ENCODE measurements at regions not wholly inside any gene's neighbourhood (a gene's known extent, or its start where the extent isn't known, plus 50 kb on each side); places are given as distances from the start of the nearest gene placed in this dataset.

DNA sequence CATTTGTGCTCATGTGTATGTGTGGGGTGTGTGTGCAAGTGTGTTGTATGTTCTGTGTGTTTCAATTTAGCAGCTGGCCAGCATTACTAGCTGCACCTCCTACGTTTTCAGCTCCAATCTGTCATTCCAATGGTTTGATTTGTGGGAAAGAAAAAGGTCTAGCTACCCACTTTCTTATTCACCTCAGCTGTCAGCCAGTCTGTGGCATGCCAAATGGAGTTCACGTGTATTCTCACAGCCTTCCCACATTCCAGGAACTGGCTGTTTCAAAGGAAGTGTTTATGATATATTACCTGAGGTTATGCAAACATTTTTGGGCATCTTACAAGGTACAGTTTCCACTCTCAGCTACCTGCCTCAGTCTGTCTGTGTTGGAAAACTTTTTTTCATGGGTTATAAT is 220.2 kb upstream of the CPNE8 start:
- DNase-seq (ENCODE audit: low read depth), result no peak

DNA sequence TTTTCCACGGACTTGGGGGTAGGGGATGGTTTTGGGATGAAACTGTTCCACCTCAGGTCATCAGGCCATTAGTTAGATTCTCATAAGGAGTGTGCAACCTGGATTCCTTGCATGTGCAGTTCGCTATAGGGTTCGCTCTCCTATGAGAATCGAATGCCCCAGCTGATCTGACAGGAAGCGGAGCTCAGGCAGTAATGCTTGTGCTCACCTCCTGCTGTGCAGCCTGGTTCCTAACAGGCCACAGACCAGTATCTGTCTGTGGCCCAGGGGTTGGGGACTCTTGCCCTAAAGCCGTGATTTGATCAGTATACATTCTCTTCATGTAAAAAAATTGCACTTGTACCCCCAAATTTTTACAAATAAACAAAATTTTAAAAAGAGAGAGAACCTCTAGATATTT is 219.4 kb upstream of the CPNE8 start:
- DNase-seq (ENCODE audit: low read depth), result no peak

DNA sequence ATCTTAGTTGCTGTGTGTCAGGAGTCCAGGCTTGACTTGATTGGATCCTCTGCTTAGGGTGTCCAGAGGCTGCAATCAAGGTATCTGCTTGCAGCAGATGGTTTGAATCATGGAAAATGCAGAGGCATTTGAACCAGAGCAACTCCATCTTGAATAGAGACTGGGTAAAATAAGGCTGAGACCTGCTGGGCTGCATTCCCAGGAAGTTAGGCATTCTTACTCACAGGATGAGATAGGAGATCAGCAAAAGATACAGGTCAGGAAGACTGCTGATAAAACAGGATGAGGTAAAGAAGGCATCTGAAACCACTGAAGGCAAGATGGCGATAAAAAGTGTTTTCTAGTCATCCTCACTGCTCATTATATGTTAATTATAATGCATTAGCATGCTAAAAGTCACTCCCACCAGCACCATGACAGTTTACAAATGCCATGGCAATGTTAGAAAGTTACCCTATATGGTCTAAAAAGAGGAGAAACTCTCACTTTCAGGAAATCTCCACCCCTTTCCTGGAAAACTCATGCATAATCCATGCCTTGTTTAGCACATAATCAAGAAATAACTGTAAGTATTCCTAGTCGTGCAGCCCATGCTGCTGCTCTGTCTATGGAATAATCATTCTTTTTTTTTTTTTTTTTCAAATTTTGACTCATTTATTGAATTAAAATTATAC is 218.3 kb upstream of the CPNE8 start:
- DNase-seq (ENCODE audit: low read depth), result no peak

DNA sequence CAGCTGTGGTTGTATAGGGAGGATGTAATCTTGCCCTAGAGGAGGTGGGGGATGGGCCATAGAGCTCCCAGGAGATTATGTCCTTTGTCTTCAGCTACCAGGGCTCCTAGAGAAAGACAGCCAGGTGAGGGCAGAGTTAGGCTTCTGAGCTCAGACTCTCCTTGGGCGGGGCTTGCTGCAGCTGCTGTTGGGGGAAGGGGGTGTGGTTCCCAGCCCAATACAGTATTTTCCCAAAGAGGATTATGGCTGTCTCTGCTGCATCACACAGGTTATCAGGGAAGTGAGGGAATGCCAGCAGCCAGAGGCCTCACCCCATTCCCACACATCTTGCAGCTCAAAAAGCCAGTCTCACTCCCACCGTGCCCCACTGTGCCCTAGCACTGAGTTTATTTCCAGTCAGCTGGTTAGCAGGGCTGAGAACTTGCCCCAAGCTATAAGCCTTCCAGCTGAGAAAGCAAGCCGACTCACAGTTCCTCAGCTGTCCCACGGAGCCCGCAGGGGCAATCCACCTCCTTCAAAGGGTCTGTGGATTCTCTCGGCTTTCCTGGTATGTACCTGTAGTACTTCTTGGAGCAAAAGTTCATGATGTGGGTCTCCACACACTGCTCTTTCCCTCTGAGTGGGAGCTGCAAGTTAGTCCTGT is 217.3 kb upstream of the CPNE8 start:
- no peak for DNase-seq (ENCODE audit: low read depth)

DNA sequence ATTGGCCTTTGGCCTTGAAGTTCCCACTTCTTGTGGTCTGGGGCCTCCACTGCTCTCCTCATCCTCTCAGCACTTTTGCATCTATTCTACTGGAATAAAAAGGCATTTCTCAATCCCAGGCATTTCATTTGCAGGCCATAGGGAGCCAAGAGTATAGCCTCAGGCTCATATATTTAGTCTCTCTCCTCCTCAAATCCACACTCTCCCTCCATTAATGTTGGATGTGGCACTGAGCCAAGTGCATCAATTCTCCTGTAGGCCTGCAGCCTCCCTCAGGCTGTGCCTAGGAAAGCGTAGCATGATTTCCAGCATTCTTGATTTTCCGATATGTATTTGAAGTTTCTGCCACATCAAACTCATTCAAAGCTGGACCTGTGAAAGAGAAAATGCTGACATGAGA is 211.5 kb upstream of the CPNE8 start:
- DNase-seq (ENCODE audit: low read depth), result no peak

DNA sequence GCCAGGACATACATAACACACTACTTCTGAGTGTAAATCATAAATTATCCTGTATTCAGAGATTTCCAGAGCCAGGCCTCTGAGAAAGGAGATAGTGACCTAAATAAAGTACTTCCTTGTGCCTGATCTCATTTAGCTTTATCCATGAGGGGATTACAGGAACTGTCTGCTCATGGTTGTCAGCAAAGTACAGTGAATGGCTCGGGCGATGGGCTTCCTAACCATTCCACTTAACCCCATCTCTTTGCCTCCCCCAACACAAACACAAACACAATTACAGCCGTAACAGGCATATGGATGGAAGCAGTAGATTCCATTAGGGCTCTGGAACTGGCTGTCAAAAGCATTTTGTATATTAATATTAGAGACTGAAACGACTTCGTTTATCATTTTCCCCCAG is 206.7 kb upstream of the CPNE8 start:
- DNase-seq (ENCODE audit: low read depth), result no peak

DNA sequence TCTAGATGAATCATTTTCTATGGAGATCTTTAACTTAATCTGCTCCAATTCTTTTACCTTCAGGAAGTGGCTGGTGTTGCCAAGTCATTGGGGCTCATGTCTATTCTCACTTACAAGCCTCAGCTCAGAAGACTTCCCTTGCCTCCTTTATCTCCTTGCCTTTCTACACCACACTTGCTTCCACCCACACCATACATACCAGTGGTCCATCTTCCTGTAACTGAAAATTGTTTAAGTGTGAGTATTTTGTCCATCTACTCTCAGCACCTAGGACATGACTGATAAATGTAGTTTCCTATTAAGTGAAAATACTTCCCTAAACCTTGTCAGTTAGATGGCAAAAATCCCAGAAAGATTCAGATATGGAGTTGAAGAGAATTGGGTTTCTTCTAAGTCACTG is 199.7 kb upstream of the CPNE8 start:
- DNase-seq (ENCODE audit: low read depth), result no peak

DNA sequence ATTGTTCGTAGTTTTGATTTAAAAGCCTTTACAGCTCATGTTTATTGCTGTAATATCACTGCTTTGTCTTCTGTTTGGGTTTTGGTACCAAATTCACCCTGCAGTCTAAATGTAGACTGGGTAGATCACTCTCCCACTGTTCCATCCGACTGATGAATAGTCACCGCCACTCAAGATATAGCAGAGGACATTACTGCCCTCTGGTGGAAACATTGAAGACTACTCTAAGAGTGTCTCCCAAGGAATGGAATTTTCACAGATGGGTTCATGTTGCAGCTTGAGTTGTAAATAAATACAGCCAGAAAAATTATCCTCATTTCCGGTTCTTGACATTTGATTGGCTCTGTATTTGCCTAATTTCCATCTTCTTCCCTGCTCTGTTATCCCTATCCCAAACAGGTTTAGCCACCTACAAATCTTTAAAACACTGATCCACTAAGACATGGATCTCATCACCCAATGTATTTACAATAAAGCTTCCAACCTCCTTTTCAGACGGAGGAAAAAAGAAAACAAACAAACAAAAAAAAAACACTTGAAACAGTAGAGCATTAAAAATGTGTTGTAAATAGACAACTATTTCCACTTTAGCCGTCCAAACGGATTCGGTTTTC is 198.3 kb upstream of the CPNE8 start:
- DNase-seq (ENCODE audit: low read depth), result peak; percentile 2

DNA sequence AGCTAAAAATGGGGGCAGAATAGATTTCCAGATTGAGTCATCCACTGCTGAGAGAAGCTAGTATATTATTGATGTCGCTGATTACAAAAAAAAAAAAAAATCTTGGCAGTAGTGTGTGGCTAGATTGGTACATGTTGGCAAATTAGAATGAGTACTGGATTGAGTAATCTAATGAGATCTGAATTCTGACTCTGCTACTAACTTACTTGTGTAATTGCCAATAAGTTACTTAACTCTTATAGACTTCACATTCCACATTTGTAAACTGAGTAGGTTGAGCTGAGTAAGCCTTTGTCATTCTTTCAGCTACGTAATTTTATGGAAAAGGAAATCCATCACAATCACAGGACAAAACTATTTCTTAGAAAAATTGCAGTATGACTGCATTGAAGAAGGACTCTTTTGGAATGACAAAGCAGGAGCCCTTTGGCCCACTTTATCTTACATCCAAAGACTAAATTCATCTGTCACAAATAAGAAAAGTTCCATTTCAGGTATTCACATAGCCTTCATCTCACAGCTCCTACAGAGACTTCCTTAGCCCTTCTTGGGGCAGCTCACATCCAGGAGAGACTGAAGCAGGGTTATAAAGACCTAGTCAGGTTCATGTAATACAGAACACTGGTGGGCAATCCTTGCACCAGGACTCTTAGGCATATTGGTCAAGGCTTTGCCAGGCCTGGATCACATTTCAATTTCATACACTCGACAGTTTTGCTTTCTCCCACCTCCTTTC is 197.3 kb upstream of the CPNE8 start:
- DNase-seq (ENCODE audit: low read depth), result no peak

DNA sequence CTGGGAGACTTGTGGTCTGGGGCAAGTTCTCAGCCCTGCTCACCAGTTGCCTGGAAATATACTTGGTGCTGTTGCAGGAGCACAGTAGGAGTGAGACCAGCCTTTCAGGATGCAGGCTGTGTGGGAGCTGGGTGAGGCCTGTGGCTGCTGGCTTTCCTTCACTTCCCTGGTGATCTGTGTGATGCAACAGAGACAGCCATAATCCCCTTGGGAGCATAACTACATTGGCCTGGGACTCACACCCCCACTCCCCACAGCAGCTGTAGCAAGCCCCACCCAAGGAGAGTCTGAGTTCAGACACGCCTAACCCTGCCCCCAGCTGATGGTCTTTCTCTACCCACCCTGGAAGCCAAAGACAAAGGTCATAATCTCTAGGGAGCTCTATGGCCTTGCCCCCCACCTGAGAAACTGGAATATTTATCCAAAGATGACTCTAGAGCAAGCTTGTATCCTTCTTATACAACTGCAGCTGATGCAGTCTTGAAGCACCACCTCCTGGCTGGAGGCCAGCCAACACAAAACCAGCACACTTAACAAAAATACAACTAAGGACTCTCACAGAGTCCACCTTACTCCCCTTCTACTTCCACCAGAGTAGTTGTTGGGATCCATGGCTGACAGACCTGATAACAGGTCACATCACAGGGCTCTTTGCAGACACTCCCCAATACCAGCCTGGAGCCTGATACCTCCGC is 190.4 kb upstream of the CPNE8 start:
- no peak for DNase-seq (ENCODE audit: low read depth)

DNA sequence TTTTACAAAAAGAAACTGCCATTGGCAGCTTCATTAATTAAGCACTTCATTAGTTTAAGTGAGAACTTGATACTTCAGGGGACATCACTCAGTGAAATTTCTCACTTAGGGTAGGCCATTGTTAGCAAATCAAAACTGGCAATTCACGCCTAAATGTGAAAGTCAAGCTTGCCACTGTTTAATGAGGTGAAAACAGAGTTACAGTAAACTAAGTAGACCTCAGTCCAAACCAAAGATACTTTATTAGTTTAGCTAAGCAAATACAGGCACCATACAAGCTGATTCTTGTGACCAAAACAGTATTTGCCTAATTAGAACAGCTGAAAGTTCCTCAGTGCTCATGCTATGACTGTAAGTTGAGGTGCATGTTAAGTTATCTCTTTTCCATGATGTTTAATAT is 176.5 kb upstream of the CPNE8 start:
- DNase-seq (ENCODE audit: low read depth), result no peak

DNA sequence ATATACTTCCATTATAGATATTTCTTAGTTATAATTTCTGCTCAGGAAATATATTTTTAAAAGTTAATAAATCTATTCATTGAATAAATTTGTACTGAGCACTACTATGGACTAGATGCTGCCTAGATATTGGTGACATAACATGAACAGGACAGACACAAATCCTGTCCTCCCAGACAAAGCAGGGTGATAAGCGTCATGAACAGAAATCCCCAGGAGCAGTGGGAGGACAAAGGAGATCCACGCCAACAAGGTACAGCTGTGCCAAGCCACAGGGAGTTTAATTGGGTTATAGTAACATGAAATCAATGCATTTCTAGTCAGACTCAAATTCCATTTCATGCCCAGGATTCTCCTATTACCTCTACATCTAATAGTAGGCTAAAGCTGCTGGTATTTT is 171.8 kb upstream of the CPNE8 start:
- no peak for DNase-seq (ENCODE audit: low read depth)

DNA sequence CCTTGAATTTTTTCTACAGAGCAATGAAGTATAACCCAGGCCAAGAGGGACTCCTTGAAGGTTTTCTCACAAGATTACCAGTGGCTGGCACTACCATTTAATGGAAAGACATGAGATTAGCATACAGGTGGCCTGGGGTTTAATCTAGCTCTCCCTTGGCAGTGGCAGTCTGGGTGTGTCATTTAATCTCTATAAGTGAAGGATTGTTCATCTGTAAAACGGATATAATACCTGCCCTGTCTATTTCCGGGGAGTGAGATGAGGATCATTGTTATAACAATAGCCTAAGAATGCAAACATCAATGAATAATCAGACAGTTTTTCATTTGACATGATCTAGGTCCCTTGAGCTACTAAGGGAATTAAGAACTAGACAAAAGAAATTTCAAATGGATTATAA is 168.7 kb upstream of the CPNE8 start:
- no peak for DNase-seq (ENCODE audit: low read depth)

DNA sequence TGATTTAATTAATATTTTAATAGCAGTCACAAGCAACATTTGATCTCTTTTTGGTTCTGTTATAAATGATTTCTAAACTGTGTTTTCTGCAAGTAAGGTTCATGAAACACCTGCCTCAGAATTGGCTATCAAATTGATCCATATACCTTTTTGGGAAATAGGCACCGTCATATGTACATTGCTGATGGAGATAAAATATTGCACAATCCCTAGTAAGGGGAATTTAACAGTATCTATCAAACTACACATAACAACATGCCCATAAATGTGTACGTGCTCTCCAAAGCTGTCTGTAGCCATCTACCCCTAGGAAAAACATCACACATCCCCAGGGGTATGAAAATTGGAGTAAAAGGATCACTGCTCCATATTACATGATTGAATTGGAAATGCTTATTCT is 167.3 kb upstream of the CPNE8 start:
- no peak for DNase-seq (ENCODE audit: low read depth)

DNA sequence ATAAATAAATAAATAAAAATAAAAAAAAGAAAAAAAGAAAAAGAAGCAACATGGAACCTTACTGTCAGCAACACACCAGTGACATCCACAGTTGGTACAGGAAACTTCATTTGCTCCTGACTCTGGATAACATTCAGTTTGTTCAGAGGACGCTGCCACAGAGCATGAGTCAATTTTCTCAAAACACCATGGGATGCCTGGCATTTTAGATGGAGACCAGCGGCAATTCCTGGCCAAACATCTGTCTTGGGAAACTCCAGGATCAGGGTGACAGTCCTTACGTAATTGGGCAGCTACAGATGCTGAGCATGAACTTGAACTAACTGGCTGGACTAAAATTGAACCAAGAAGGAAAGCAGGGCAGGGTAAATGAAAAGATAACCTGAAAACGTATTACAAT is 166.2 kb upstream of the CPNE8 start:
- DNase-seq (ENCODE audit: low read depth), result no peak

DNA sequence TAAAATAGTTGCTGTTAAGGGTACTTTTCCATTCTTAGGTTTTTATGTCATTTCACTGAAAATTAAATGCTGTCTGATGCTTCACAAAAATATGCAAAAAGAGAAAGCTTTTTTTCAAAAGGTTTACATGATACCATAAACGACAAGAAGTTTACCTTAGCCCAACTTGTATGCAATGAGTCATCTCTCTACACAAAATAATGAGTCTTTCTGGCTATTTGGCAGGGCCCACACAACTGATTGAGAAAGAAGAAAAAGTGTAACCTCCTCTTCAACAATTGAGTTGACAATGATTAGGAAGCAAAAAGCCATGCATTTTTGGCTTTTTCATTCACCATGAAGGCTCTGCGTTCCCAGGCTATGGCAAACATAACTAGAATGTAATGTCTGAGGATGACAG is 165.4 kb upstream of the CPNE8 start:
- DNase-seq (ENCODE audit: low read depth), result no peak

DNA sequence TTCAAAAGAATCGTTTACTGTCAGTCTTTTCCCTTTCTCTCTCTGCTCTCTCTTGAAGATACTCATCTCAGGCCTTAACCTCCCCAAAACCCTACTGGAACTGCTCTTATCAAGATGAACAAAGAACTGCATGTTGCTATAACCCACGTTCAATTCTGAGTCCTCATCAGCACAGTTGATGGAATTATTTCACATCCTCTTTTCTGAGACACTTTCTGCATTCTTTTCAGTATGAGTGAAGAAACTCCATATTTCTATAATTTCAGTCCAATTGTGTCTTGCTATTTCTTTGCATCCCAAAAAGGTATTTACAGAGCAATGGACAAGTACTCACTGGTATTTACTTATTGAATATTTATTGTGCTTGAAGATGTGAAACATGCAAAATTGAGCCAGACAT is 160.1 kb upstream of the CPNE8 start:
- DNase-seq (ENCODE audit: low read depth), result no peak

DNA sequence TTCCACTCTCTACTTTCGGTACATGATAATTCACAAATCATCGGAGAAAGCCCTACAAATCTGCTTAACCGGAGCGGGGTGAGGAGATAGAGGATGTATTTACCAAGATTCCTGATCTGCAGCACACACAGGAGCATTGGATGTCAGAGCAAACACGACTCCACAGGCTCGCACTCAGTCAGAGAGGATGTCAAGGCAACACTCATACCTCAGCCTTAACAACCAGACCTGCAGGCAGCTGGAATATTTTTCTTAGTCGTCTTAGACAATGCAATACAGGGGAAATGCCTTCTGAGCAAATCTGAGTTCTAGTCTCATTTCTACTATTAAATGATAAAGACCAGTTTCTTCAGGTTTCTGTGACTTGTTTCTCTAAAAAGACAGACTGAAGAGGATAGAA is 159.3 kb upstream of the CPNE8 start:
- DNase-seq (ENCODE audit: low read depth), result no peak

DNA sequence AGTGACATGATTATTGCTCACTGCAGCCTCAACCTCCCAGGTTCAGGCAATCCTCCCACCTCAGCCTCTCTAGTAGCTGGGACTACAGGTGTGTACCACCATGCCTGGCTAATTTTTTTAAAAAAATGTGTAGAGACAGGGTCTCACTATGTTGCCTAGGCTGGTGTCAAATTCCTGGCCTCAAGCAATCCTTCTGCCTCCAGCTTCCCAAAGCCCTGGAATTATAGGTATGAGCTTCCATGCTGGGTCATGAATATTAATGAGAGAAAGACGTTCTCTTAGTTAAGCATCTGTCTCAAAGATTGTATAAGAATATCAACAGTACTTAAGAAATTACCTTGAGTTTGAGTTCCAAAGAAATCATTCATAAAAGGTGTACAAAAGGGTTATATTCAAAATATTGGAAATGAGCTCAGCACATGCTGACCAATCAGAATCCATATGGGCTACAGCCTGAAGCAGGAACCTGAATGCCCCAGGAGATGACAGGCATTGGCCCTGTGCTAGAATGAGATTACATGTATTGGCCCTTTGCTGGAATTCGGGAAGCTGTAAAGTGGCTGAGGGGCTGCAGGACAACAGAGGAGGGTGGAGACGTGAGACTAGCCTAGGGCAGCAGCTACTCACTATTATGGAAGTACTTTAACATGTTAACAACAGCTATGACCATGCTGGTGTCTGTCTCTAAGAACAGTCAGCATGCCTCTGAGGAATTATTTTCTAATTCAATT is 157.0 kb upstream of the CPNE8 start:
- no peak for DNase-seq (ENCODE audit: low read depth)

DNA sequence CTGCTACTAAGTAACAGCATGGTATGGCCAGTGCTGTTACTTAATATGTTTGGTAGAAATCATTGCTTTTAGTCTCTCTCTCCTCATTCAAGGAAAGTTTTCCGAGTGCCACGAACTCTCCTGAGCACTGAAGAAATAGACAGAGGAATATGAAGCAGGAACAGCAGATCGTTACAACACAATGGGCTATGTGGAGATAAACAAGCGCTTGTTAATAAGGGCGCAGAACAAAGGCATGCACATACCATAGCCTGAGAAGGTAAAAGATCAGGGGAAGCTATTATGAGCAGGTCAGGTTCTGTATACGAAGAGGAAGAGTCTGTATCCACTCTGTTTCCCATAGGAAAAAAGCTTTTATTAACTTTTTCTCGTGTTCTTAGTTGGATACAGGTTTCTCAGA is 156.2 kb upstream of the CPNE8 start:
- DNase-seq (ENCODE audit: low read depth), result no peak

DNA sequence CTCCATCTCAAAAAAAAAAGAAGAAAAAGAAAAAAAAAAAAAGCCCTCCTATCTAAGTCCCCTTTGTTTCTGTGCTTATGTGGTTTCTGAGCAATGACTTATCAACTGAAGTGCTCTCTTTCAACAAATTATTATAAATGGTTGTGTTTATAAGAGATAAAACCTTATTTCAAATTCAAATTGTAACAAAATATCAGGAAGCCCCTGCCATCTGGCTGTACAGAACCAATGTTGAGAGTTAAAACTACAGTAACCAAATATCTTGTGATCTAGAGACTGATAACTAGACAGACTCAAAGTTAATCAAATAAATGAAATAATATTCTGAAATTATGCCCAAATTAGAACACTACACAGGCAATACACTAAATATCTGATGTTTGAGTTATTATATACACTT is 143.0 kb upstream of the CPNE8 start:
- DNase-seq (ENCODE audit: low read depth), result no peak

Measured in stimulated activated CD4-positive, alpha-beta T cell treated with anti-CD3 and anti-CD28 coated beads, Interleukin-2, amount 100 ng/mL, for 4 hours (primary cell).